AG09319 (cell line): ENCODE measurements at regions not wholly inside any gene's neighbourhood (a gene's known extent, or its start where the extent isn't known, plus 50 kb on each side); places are given as distances from the start of the nearest gene placed in this dataset.

Source experiments
- DNase-seq: peaks from one replicate; pipeline ENCODE4 v3.0.0-alpha.2; 2010; ENCODE audit warnings: low read depth; ENCODE audit errors: extremely low read depth
- TF ChIP-seq, protein P1 (sequence below): IDR thresholded peaks from 2 replicates; pipeline ENCODE4 v1.5.1; 2011; ENCODE audit warnings: low read depth, mild to moderate bottlenecking, inconsistent platforms, low read length, moderate library complexity

DNA sequence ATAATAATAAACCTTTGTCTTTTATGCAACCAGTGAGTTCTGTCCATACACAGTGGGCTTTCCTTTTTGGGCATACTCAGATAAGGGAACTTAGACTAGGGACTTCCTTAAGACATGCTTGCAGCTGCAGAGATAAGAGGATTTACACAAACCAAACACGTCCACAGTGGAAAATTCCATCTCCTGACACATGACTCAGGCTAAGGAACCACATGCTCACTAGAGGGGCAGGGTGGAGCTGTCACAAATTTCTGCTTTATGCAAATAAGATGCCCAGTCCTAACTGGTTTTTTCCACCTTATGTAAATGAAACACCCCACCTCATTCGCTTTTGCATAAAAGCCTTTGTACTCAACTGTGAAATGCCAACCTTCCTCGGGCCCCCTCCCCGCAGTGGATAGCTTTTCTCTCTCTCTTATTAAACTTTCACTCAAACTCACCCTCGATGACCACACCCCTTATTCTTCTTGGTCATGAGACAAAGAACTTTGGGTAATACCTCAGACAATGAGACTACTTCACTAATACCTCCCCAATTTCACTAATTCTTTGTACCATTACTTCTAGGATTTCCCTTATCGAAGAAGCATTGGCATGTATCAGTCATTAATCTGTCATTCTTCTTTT, 170.3 kb upstream of the FTMT start:
- no peak for DNase-seq
- TF ChIP-seq, protein P1, sequence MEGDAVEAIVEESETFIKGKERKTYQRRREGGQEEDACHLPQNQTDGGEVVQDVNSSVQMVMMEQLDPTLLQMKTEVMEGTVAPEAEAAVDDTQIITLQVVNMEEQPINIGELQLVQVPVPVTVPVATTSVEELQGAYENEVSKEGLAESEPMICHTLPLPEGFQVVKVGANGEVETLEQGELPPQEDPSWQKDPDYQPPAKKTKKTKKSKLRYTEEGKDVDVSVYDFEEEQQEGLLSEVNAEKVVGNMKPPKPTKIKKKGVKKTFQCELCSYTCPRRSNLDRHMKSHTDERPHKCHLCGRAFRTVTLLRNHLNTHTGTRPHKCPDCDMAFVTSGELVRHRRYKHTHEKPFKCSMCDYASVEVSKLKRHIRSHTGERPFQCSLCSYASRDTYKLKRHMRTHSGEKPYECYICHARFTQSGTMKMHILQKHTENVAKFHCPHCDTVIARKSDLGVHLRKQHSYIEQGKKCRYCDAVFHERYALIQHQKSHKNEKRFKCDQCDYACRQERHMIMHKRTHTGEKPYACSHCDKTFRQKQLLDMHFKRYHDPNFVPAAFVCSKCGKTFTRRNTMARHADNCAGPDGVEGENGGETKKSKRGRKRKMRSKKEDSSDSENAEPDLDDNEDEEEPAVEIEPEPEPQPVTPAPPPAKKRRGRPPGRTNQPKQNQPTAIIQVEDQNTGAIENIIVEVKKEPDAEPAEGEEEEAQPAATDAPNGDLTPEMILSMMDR: no peak

DNA sequence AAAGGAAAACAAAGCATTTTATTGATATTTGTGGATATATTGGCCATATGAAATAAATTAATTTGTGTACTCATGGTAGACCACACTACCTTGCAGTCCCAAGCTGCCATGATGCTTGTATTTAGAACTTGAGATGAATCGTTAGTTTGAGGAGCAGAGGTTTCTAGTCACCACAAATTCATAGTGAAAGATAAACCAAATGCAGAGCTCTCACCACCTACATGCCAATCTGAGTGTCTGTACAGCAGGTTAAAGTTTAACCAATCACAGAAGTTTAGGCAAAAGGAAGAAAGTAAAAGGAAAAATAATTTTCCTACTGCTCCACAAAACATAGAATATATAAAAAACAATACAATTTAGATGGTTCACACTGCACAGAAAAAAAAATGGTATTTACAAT, 163.6 kb upstream of the FTMT start:
- no peak for DNase-seq
- TF ChIP-seq, protein P1: no peak

DNA sequence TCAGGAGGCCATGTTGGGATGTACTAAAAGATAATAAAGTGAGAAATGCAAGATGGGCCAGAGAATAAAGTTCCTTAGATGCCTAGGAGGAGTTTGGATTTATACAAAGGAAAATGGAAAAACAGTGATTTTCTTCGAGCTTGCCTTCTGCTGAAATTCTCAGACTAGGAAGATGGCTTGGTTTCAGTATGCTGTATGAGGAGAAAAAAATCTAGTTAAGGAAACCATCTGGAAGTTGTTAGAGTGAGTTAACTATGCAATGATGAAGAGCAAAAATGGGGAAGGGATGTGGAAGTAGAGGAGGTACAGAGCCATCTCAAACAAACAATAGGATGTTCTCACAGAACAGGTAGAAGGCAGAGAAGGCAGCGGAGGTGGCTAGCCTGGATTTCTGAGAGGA, 162.9 kb upstream of the FTMT start:
- TF ChIP-seq, protein P1: no peak
- no peak for DNase-seq

DNA sequence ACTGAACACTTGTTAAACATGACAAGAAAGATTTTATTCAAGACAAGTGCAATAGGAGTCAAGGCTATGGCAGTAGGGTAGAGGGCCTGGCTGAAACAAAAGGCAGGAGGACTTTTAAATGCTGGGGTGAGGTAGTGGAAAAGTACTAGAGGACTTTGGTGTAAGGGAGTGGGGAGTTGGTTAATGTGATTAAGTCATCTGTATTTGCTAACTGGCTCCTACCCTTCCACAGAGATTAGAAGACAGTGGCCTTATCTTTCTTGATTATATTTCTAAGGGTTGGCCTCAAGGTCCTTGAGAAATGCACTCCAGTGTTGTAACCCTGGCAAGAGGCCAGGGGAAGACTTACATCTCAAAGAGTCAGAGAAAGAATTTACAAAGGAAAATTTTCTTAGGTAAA, 160.2 kb upstream of the FTMT start:
- TF ChIP-seq, protein P1: no peak
- DNase-seq: no peak

DNA sequence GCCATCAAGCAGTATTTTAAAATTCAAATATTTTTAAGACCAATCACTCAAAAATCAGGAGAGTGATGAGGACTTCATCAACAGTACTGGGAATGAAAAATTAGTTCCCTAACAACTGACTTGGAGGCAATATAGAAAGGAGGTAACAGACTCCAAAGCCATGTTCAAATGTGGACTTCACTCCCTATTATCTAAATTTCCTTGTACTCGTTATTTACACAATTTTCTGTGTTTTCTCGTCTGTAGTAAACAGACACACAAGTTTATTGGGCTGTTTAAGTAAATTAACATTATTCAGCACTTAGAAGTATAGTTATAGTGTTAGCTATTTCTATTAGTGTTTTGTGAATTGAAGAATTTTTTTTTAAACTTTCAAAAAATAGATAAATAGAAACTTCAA, 159.5 kb upstream of the FTMT start:
- DNase-seq: no peak
- TF ChIP-seq, protein P1: no peak

DNA sequence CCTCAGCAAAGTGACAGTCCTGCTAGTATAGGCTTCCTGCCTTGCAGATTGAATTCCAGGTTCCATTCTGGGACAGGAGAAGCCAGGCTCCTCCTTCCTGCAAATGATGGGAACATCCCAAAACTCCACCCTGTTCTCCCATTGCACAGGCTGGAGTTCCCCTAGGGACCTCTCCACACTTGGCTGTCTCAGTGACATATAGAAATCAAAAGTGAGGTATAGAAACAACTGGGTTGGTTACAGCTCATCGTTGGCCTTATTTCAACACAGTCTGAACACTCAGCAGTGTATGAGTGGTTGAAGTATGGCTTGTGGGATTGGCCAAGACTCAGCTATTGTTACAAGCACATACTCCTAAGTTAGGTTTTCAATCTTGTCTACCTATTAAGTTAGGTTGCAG, 157.8 kb upstream of the FTMT start:
- TF ChIP-seq, protein P1: no peak
- DNase-seq: no peak

DNA sequence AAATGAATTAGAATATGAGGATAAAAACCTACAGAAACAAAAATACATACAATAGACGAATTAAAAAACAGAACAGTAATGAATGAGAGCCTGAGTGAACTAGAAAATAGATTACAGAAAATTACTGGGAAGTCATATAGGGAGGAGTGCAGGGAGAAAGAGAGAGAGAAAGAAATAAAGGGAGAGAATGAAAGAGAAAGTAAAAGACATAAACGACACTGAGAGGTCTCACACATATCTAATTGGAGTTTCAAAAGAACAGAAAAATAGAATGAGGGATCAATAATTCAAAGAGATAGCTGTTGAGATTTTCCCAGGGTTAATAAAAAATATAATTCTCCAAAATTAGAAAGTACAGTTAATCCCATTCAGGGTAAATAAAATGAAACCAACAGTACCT, 156.4 kb upstream of the FTMT start:
- DNase-seq: no peak
- TF ChIP-seq, protein P1: no peak
